Stimulated activated CD8-positive, alpha-beta memory T cell treated with anti-CD3 and anti-CD28 coated beads, Interleukin-2, amount 100 ng/mL, for 1 hour (primary cell): ENCODE measurements at regions not wholly inside any gene's neighbourhood (a gene's known extent, or its start where the extent isn't known, plus 50 kb on each side); places are given as distances from the start of the nearest gene placed in this dataset.
"Not testable (repeated sequence)": the region's sequence is repeated elsewhere in the genome, so short reads cannot be mapped to it uniquely, and the experiment has no call there.

Experiments
- DNase-seq, 2 donors: peaks; one replicate each; pipeline ENCODE4 v3.0.0-alpha.2; 2020; ENCODE audit warnings: low read depth in 2 of 2

DNA sequence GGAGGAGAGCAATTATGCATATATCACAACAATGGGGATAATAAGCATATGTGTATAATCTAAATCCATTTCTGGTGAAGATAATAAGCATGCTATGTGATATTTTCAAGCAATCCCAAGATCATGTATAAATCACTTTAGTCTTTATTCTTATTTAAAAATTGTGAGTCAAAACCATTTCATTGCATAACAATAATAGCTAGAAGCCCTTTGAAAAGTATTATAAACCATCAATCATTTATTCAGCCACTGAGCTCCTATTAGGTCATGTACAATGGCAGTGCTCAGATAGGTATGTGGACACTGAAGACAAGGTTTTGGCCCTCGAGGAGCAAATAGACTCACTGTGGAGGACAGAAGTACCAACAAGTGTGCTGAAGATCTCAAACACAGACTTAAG is 113.1 kb downstream of the CDCA7 start:
- DNase-seq, result no peak

DNA sequence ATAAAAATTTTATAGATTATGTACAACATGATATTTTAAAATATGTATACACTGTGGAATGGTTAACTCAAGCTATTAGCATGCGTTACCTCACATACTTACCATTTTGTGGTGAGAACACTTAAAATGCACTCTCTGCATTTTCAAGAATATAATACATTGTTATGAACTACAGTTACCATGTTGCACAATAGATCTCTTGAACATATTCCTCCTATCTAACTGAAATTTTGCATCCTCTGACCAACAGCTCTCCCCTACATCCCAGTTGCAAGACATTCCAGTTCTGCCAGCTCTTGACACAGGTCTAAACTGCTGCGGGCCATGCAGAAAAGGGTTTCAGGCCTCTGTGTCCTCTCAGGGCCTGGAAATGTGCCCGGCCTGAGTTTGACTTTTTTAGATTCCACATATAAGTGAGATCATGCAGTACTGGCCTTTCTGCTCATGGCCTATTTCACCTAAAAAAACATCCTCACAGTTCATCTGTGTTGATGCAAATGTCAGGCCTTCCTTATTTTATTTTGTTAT is 113.7 kb downstream of the CDCA7 start:
- no peak for DNase-seq

DNA sequence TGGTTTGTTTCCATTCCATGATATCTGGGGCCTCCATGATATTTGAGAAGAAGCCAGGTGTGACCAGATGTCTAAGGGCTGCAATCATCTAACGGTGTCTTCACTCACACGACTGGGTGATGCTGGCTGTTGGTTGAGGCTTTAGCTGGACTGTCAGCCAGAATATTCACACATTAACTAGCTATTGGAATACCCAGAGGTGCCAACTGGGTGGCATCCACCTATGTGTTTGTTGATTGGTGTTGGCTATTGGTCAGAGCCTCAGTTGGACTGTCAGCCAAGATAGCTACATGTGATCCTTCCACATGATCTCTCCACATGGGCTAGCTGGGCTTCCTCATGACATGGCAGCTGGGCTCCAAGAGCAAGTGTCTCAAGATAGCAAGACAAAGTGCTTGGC is 117.4 kb downstream of the CDCA7 start:
- no peak for DNase-seq

DNA sequence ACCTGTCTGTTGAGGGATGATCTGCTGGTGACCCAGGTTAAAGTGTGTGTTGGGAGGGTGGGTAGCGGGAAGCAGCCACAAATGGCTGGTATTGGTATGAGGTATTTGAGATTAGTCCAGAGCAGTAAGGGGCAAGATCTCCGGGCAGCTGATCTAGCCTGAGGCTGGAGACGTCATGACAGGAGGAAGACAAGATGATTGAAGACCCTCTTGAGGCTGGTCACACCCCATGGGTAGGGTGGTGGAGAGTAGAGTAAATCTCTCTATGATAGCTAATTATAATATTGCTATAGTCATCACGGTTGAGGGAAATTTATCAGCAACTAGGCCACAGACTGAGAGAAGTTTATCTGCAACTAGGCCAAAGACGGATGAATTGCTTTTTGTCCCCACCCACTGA is 128.5 kb downstream of the CDCA7 start:
- no peak for DNase-seq

DNA sequence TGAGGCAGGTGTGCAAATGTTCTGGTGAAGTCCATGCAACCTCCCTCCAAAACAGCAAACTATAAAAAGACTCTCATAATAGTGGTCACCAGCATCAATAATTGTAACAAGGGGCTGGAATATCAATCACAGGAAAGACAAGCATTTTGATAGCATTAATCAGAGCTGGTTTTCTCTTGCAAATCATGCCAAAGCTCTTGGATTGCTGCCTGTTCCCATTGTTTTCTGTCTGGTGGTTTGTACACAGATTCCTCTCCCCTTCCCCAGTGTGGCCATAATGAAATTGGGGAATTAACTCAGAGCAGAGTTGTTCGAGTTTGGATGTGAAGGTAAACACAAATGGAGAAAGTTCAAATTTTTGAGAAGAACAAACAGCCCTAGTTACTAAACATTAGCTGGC is 134.2 kb downstream of the CDCA7 start:
- DNase-seq, result no peak

DNA sequence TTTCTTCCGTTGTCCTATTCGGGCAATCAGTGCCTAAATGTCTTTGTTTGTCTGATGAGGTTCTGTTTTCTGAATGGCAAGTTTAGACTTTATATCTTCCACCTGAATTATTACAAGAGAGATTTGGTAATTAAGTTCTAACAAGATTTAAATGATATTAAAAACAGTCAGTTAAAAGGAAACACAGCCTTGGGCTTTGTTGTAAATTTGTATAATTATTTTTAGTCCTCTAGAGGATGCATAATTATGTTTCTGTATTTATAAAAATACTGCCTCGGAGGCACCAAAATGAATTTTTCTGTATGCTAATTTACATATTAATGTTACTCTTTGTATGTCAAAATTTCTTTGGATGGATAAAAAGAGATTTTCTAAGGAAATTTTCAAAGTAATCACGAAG is 136.7 kb downstream of the CDCA7 start:
- DNase-seq, result no peak

DNA sequence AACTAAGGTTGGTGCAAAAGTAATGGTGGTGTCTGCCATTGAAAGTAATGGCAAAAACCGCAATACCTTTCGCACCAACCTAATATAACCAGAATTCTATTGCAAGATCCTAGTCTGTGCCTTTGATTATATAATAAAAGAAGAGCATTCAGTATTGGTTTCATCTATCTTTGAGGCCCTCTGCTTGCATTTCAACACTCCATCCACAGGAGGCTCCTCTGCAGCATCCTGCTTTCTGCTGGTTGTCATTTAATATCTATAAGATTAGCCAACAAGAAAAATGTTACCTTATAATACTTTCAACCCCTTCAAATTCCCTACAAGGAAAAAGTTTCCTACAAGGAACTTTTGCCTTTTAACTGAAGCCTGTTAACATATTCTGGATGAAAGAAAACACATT is 139.2 kb downstream of the CDCA7 start:
- DNase-seq, result no peak

DNA sequence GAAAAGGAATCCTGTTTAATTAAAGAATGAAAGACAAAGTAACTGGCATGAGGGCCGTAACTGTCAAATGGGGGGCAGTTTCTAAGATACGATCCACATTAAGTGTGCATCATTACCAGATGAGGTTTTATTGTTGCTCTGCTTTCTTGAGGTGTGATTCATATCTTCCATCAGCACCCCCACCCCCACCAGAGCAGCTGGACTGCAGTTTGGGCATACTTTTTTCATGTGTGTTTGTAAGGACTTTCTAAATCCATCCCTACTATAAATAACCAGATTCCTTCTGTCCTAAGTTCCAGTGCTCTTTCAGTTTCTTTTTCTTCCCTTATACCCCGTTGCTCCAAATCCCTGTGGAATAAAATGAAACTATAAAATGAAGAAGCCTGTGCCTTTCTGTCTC is 142.1 kb downstream of the CDCA7 start:
- no peak for DNase-seq

DNA sequence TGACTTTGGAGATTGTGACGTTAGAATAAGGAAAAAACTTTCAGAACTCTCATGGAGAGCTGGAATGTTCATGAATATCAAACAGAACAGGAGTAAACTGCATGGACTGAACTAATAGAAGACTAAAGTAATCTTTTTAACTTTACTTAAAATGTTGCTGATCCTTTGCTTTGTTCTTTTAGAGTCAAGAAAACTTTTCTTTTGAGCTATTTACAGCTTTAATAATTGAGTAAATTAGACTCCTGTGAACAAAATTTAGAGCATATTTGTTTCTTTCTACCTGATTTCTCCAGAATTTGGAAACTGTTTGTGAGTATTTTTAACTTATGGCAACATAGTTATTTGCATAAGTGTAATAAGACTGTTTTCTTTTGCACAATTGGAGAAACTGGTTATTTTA is 146.3 kb downstream of the CDCA7 start:
- no peak for DNase-seq

DNA sequence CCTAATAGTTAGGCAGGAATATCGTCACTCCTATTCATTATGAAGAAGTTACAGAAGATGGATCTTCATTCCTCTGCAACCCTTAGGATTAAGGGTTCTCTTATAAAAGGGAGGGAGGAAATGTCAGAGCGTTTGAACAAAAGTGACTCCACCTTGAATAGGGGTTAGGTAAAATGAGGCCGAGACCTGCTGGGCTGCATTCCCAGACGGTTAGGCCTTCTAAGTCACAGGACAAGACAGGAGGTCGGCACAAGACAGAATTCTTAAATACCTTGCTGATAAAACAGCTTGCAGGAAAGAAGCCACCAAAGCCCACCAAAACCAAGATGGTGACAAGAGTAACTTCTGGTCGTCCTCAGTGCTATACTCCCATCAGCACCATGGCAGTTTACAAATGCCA is 147.6 kb downstream of the CDCA7 start:
- no peak for DNase-seq

DNA sequence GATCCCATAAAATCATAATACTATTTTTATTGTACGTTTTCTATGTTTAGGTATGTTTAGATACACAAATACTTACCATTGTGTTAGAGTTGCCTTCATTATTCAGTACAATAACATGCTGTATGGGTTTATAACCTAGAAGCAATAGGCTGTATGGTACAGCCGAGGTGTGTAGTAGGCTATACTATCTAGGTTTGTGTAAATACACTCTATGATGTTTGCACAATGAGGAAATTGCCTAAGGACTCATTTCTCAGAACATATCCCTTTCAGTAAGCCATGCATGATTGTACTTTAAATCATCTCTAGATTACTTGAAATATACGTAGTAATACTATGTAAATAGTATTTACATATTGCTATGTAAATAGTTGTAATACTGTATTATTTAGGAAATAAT is 156.7 kb downstream of the CDCA7 start:
- no peak for DNase-seq

DNA sequence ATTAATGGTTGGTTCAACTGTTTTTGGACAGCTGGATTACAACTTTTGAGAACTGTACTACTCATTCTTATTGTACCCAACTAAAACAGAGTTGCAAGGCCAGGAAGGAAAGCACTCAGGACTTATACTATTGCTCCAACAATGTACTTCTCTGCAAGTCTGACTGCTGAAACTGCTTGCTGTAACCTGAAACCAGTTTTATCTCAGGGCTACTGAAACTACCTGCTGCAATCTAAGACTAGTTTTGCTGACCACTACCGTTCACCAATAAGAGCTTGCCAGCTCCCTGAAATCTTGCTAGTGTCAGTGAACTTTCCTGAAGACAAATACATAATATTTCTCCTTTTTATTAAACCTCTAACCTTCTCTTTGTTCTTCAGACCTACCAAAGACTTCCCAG is 157.3 kb downstream of the CDCA7 start:
- DNase-seq, result no peak

DNA sequence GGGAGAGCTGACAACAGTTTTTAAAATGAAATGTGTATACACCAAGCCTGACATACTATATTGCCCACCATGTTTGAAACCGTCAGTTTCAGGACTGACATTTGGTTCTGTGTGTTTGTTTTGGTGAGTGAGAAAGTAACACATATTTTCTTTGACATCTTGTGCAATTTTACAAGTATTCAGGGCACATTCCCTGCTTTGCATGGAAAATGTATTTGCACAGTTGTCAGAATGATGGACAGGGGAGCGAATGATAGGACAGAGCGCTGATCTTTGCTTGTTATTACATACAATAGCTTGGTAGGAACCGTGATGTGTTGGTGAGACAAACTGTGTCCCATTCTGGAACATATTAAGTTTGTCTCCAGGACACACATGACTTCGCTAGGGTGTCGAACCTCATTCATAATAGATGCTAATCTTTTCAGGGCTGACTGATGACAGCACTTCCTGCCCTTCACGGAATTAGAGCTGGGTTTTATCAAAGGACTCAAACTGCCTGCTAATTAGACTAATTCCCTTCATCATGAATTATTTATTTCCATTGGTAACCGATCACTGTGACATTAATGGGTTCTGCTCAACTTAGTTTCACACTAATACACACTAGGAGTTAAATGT is 158.5 kb downstream of the CDCA7 start:
- no peak for DNase-seq

DNA sequence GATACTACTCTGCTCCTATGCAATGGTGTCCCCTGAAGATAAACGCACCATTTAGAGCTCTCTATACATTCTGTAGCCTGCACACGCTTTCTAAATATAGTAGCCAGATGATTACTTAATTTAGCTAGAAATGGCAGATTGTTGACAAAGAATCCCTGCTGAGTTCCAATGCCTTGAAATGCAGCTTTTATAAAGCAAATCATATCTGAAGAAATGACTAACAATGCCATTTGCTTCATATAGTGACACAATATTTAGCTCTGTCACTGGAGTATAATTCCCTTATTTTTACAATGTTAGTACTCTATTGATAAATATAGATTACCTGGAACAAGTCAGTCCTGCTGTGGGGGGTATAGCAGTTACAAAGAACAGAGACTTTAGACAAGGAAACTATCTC is 166.2 kb downstream of the CDCA7 start:
- no peak for DNase-seq

DNA sequence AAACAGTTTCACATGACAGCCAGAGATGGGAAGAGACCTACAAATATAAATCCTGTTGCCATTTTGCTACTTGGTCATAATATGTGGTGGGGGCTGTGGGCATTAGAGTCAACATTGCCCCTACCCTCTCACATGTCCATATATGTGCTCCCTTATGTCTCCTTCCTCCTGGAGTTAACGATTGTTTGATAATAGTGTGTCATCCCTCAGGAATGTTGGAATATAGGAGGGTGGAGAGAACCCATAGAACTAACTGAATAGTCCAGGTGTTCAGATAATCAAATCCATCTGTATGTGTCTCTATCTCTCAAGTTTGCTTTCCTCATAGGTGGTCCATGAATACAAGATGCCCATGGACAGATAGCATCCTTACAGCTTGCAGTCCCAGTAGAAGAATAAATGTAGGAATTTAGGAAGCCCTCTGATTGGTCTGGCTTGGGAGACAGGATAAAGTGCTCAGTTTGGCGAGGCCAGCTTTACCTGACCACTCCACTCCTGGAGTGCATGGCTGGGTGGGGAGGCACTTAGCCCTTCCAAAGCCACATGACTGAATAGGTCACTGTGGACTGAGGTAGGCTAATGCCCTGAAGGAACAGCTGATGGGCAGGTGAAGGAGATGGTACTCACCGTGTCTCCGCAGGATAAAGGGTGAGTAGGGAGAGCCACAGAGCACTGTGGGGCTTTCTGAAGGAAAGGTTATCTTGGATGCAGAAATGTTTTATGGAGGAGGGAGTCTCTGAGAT is 166.9 kb downstream of the CDCA7 start:
- no peak for DNase-seq

DNA sequence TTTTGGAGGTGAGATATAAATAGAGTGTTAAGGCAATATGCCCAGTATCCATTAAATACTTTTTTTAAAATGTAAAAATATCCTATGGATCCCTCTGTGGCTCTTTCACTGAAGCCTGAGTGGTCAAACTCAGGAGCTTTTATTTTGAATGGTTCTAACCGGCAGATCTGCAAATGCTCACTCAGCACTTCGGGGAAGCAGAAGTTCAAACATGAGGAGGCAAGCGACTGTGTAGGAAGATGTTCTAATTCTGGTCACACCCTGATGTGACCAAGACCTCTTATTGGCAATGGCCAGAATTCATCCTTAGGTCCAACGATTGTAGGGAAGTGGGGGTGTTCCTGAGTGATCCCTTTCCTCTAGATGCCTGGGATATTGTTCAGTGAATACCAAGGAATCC is 168.8 kb downstream of the CDCA7 start:
- no peak for DNase-seq

DNA sequence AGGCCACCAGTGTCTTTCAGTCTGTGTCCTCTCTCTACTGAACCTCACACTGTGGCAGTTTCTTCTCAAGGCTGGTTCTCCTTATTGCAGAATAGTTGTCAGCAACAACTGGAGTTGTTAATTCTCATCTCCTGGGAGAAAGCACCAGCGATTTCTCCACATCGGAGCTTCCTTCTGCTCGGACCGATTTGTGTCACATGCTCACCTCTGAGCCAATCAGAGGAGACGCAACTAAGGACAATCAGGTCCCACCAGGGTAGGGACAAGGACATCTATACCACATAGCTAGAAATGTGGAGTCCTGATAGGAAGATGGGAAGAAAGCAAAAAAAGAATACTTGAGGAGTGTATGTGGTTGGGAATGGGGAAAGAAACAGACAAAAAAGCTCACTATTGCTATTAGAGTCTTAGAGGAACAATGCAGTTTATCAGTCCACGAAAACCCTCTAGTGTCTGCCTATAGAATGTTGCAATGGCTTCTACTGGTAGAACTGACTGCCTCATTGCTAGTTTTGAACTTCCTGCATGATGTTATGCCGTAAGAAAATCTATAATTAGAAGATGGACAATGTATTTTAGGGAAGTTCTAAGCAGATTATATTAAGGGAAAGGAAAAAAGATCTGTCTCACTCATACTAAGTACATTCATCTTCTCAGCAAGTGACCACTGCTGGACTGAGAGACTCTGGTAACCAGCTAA is 169.7 kb downstream of the CDCA7 start:
- DNase-seq, result no peak

DNA sequence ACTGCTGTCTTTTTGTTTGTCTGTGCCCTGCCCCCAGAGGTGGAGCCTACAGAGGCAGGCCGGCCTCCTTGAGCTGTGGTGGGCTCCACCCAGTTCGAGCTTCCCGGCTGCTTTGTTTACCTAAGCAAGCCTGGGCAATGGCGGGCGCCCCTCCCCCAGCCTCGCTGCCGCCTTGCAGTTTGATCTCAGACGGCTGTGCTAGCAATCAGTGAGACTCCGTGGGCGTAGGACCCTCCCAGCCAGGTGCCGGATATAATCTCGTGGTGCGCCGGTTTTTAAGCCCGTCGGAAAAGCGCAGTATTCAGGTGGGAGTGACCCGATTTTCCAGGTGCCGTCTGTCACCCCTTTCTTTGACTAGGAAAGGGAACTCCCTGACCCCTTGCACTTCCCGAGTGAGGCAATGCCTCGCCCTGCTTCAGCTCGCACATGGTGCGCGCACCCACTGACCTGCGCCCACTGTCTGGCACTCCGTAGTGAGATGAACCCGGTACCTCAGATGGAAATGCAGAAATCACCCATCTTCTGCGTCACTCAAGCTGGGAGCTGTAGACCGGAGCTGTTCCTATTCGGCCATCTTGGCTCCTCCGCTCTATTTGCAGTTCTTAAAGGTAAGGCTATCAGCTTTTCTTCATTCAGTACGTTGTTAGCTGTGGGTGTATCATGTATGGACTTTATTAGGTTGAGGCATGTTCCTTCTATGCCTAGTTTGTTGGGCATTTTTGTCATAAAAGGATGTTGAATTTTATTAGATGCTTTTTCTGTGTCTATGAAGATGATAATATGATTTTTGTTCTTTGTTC is 178.3 kb downstream of the CDCA7 start:
- not testable (repeated sequence) for DNase-seq

DNA sequence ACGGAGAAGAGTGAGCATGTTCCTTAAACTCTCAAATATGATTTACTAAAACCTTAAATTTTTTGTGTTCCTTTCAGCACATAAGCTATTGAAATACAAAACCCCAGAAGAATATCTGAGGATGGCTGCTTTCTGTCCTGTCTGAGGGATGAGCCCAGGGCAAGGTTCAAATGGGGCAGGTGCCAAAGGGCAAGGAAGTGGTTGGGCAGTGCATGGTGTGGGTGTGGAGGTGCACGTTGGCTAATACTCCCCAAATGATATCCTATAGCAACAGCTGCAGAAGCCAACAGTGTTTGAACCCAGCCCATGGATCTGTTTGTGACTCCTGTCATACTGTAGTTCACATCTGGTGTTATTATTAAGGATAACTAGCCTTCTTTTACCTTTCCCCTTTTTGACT is 183.0 kb downstream of the CDCA7 start:
- DNase-seq, result no peak

DNA sequence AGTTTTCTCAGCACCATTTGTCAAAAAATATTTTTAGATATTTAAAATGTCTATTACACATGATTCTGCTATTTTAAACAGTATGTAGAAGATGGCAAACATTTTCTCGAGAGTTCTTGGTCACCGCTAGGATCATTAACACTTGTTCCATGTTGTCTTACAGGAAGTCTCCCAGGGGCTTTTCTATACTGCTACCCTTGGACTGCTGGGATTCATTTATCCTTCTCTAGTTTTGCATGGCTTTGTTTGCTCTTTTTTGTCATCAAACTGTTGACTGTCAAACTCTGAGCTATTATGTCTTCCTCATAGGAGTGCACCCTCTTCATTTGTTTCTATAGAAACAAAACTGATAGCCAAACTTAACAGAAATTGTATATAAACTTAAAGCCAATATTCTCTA is 184.9 kb downstream of the CDCA7 start:
- DNase-seq, result no peak

DNA sequence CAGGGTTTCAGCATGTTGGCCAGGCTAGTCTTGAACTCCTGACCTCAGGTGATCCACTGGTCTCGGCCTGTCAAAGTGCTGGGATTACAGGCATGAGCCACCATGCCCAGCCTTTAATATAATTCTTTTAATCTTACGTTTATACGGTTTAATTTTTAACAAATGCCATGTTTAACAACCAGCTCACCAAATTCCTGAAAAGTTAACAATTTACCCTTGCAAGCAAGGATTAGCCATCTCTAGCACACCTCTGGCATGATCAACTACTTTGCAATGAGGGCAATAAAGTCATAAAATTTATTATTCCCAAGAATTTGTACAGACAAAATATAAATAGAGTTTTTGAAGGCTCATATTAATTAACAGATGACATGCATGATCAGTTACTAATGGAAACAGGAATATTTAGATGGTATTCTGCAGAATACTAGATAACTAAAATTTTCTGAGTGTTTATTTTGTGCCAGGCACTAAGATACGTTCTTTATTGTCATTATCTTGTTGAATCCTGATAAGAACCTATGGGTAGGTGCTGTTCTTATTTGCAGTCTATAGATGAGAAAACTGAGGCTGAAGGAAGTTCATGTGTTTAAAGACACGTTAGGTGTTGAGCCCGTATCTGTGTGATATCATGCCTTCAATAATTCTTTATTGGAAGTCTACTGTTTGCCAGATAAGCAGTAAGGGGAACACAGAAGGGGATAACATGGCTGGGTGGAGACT is 190.1 kb downstream of the CDCA7 start:
- DNase-seq, result no peak

DNA sequence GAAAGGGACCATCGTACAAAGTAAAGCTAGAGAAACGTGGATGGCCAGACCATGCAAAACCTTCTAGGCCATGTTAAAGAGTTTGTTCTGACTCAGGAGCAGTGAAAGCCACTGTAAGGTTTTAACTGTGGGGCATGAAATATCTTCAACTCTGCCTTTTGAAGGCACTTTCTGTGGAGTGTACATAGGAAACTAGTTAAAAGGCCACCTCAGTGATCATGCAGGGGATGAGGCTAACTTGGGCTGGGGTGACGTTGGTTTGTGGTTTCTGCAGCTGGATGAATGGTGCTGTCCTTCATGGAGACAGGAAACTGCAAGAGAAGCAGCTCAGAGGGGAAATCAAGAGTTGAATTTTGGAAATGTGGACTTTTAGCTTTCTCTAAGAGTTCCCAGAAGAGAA is 190.7 kb downstream of the CDCA7 start:
- no peak for DNase-seq
